AG09319 (cell line): ENCODE measurements at regions not wholly inside any gene's neighbourhood (a gene's known extent, or its start where the extent isn't known, plus 50 kb on each side); places are given as distances from the start of the nearest gene placed in this dataset.
A peak's percentile ranks its signal among the peaks of the same experiment; 100 is the strongest.
"Not testable (repeated sequence)": the region's sequence is repeated elsewhere in the genome, so short reads cannot be mapped to it uniquely, and the experiment has no call there.

Source experiments
- DNase-seq: peaks from one replicate; pipeline ENCODE4 v3.0.0-alpha.2; 2010; ENCODE audit warnings: low read depth; ENCODE audit errors: extremely low read depth
- TF ChIP-seq, protein P1 (sequence below): IDR thresholded peaks from 2 replicates; pipeline ENCODE4 v1.5.1; 2011; ENCODE audit warnings: low read depth, mild to moderate bottlenecking, inconsistent platforms, low read length, moderate library complexity

GRCh38 chr14:71348817-71349216 is 441.6 kb downstream of the PCNX1 start:
- DNase-seq: no peak
- TF ChIP-seq, protein P1, sequence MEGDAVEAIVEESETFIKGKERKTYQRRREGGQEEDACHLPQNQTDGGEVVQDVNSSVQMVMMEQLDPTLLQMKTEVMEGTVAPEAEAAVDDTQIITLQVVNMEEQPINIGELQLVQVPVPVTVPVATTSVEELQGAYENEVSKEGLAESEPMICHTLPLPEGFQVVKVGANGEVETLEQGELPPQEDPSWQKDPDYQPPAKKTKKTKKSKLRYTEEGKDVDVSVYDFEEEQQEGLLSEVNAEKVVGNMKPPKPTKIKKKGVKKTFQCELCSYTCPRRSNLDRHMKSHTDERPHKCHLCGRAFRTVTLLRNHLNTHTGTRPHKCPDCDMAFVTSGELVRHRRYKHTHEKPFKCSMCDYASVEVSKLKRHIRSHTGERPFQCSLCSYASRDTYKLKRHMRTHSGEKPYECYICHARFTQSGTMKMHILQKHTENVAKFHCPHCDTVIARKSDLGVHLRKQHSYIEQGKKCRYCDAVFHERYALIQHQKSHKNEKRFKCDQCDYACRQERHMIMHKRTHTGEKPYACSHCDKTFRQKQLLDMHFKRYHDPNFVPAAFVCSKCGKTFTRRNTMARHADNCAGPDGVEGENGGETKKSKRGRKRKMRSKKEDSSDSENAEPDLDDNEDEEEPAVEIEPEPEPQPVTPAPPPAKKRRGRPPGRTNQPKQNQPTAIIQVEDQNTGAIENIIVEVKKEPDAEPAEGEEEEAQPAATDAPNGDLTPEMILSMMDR: no peak

DNA sequence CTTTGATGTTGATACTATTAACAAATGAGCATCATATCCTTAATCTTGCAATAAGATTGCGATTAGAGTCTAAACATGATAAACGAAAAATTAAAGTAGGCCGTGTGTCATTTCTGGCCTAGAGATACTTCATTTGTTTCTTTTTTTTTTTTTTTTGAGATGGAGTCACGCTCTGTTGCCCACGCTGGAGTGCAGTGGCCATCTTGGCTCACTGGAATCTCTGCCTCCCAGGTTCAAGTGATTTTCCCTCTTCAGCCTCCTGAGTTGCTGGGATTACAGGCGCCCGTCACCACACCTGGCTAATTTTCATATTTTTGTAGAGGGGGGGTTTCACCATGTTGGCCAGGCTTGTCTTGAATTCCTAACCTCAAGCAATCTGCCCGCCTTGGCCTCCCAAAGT is 446.9 kb downstream of the PCNX1 start:
- DNase-seq: no peak
- TF ChIP-seq, protein P1: no peak

GRCh38 chr14:71354801-71355200 is 447.5 kb downstream of the PCNX1 start:
- DNase-seq: no peak

DNA sequence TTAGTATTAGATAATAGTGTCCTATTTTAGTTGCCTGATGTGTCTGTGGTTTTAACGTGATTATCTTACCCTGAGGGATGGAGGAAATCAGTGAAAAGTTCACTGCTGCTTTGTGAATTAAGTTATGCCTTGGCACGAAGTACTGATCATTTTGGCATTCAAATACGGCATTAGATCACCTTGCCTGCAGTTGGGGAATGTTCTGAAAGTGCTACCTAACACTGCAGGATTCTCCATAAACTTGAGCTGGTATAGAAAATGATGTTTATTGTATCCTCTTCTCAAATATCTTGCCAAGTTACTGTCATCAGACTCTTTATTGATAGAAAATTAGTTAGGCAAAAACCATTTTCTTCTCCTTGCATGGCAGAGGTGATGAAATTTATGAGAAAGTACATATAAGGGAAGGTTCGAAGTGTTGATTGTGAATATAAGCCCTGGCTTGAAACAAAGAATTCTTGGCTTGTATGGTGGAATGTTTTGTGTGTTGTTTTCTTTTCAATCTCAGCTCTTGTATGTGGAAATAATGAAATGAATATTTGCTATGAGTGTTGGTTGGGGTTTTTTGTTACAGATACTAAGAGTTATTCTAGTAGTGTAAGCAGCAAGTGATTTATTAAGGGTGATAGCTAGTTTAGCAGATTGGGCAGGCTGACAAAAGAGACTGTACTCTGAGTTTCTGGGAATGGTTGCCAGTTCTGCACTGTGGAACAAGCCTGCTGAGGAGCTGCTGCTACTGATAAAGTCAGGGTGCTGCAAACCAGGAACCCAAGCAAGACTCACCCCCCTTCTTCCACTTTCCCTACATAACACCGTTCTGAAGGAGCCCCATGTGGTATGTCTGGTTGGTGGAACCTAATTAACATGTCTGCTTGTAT is 448.3 kb downstream of the PCNX1 start:
- TF ChIP-seq, protein P1: no peak
- DNase-seq: peak; percentile 79

More at GRCh38 chr14:71354801-71355200, 447.5 kb downstream of the PCNX1 start:
- TF ChIP-seq, protein P1: no peak

GRCh38 chr14:71358209-71358931 is 451.1 kb downstream of the PCNX1 start:
- DNase-seq: no peak
- TF ChIP-seq, protein P1: no peak

DNA sequence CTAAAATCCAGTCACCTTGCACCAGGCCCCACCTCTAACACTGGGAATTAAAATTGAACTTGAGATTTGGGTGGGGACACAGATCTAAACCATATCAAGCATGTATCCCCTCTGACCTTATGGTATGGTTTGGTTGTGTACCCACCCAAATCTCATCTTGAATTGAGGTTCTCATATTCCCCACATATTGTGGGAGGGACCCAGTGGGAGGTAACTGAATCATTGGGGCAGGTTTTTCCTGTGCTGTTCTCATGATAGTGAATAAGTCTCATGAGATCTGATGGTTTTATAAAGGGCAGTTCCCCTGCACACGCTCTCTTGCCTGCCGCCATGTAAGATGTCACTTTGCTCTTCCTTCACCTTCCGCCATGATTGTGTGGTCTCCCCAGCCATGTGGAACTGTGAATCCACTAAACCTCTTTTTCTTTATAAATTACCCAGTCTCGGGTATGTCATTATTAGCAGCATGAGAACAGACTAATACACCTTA is 451.7 kb downstream of the PCNX1 start:
- not testable (repeated sequence) for DNase-seq

- DNase-seq: no peak
- TF ChIP-seq, protein P1: no peak
These were observed 452.6 kb downstream of the PCNX1 start for GRCh38 chr14:71359823-71360222.
